Spleen (tissue), 7 donors: ENCODE measurements at regions not wholly inside any gene's neighbourhood (a gene's known extent, or its start where the extent isn't known, plus 50 kb on each side); places are given as distances from the start of the nearest gene placed in this dataset.

ENCODE experiments used
- CTCF ChIP-seq, 11 experiments: fragments of 200-600 bp in 7 of 11; fragments of 450-650 bp in 4 of 11; sonication (generic) in 4 of 11; IDR thresholded peaks in 8 of 11; conservative IDR thresholded peaks in 3 of 11; 1 replicate in 7 of 11; 2 replicates in 4 of 11; pipeline versions ENCODE4 v1.4.0 to v1.8.0; 2016 to 2021; ENCODE audit warnings: antibody characterized with exemption in 11 of 11, inconsistent platforms in 4 of 11, mild to moderate bottlenecking in 1 of 11
- POLR2A ChIP-seq, 3 donors: fragments of 450-650 bp; IDR thresholded peaks; one replicate each; pipeline ENCODE4 v1.5.1; 2017; ENCODE audit warnings: antibody characterized with exemption in 3 of 3, mild to moderate bottlenecking in 1 of 3
- POLR2AphosphoS5 ChIP-seq, 3 donors: sonication (generic); formaldehyde crosslinking; IDR thresholded peaks; one replicate each; pipeline ENCODE4 v1.5.1; 2017; ENCODE audit warnings: antibody characterized with exemption in 3 of 3
- donor health status: DM: no; HTN: no; CAD: no; lungs with moderate emphysema.
- donor health status: DM: no; HTN: no; CAD: no.
- donor health status: DM: no; HTN: no; CAD: no.

- TF ChIP-seq CTCF (IDR thresholded peaks at IDR 0.05 in 8 of 11, conservative IDR thresholded peaks at IDR 0.05 in 3 of 11) (no peak), POLR2AphosphoS5 (IDR thresholded peaks at IDR 0.05) (no peak), POLR2A (IDR thresholded peaks at IDR 0.05) (no peak)
Observed at GRCh38 chr7:120030876-120031275, 242.1 kb upstream of the KCND2 start.
